CD4-positive, alpha-beta T cell (primary cell): ENCODE measurements at regions not wholly inside any gene's neighbourhood (a gene's known extent, or its start where the extent isn't known, plus 50 kb on each side); places are given as distances from the start of the nearest gene placed in this dataset.

ENCODE experiments used
- ATAC-seq: fragments of 200-7000 bp; cut with Tn5 transposase; one replicate; pipeline ENCODE4 v1.10.0; 2022; ENCODE audit warnings: mild to moderate bottlenecking; ENCODE audit not compliant: poor library complexity
- CTCF ChIA-PET: fragments of 350-600 bp; sonication (Branson Sonifier 250); formaldehyde crosslinking; loops from one replicate; lab custom pipeline; 2021; ENCODE audit warnings: antibody characterized with exemption, inconsistent platforms; lab: Charles Lee
- POLR2A ChIA-PET: fragments of 350-600 bp; sonication (Branson Sonifier 250); formaldehyde crosslinking; loops from one replicate; lab custom pipeline; 2021; ENCODE audit warnings: antibody characterized with exemption, inconsistent platforms; lab: Charles Lee
- DNase-seq, 14 experiments: peaks; one replicate each; pipeline ENCODE4 v3.0.0-alpha.2; 2013 to 2020; ENCODE audit warnings: mixed read lengths in 2 of 14
- H3K27ac ChIP-seq, 2 donors: one replicate each; pipeline versions ENCODE4 v1.5.1 to v1.7.0; 2013; ENCODE audit warnings: low read length in 2 of 2, low read depth in 1 of 2, mild to moderate bottlenecking in 1 of 2
- H3K27me3 ChIP-seq, 2 experiments: 1 replicate in 1 of 2; 2 replicates in 1 of 2; pipeline versions ENCODE4 v1.6.1 to v1.7.0; 2013; ENCODE audit warnings: low read length in 2 of 2, control low read depth in 1 of 2, mild to moderate bottlenecking in 1 of 2, moderate library complexity in 1 of 2; ENCODE audit not compliant: insufficient read depth in 2 of 2, control insufficient read depth in 1 of 2
- H3K36me3 ChIP-seq: one replicate; pipeline ENCODE4 v1.6.1; 2013; ENCODE audit warnings: low read length, control low read depth; ENCODE audit not compliant: insufficient read depth
- H3K4me1 ChIP-seq: one replicate; pipeline ENCODE4 v1.6.1; 2013; ENCODE audit warnings: low read length, control low read depth; ENCODE audit not compliant: insufficient read depth
- H3K4me3 ChIP-seq: one replicate; pipeline ENCODE4 v1.5.1; 2013; ENCODE audit warnings: mild to moderate bottlenecking, low read length, moderate library complexity
- H3K9me3 ChIP-seq, 2 experiments: 1 replicate in 1 of 2; 2 replicates in 1 of 2; pipeline versions ENCODE4 v1.6.1 to v1.7.0; 2013; ENCODE audit warnings: low read length in 2 of 2, mild to moderate bottlenecking in 2 of 2, control low read depth in 1 of 2, moderate library complexity in 1 of 2; ENCODE audit not compliant: control insufficient read depth in 1 of 2, insufficient read depth in 1 of 2
- H3K27ac Mint-ChIP-seq: one replicate; pipeline ENCODE4 v1.8.0; 2020; ENCODE audit warnings: mixed read lengths
- H3K27me3 Mint-ChIP-seq: one replicate; pipeline ENCODE4 v1.8.0; 2021; ENCODE audit warnings: mixed read lengths
- H3K36me3 Mint-ChIP-seq: one replicate; pipeline ENCODE4 v1.8.0; 2021; ENCODE audit warnings: low read depth, mixed read lengths
- H3K4me1 Mint-ChIP-seq: one replicate; pipeline ENCODE4 v1.8.0; 2021; ENCODE audit warnings: low read depth, mixed read lengths
- H3K4me3 Mint-ChIP-seq: one replicate; pipeline ENCODE4 v1.8.0; 2020; ENCODE audit warnings: mild to moderate bottlenecking, mixed read lengths
- H3K9me3 Mint-ChIP-seq: one replicate; pipeline ENCODE4 v1.8.0; 2020; ENCODE audit warnings: mixed read lengths
- intact Hi-C, 2 experiments: fragments of 100-400 bp; cut with DNase I in 1 of 2; cut with micrococcal nuclease in 1 of 2; formaldehyde crosslinking; loops; one replicate each; pipeline versions ENCODE4 v1.15.1 to v1.9.0; 2023 to 2025; cut with DNase I, micrococcal nuclease
- TF ChIP-seq, protein P1 (sequence below): fragments of 200-600 bp; IDR thresholded peaks from one replicate; pipeline ENCODE4 v1.8.0; 2022; ENCODE audit warnings: antibody characterized with exemption, mild to moderate bottlenecking

GRCh38 chr1:105180789-105181188 lies 1431.1 kb downstream of the AMY1C start:
- ATAC-seq: no peak
- TF ChIP-seq, protein P1, sequence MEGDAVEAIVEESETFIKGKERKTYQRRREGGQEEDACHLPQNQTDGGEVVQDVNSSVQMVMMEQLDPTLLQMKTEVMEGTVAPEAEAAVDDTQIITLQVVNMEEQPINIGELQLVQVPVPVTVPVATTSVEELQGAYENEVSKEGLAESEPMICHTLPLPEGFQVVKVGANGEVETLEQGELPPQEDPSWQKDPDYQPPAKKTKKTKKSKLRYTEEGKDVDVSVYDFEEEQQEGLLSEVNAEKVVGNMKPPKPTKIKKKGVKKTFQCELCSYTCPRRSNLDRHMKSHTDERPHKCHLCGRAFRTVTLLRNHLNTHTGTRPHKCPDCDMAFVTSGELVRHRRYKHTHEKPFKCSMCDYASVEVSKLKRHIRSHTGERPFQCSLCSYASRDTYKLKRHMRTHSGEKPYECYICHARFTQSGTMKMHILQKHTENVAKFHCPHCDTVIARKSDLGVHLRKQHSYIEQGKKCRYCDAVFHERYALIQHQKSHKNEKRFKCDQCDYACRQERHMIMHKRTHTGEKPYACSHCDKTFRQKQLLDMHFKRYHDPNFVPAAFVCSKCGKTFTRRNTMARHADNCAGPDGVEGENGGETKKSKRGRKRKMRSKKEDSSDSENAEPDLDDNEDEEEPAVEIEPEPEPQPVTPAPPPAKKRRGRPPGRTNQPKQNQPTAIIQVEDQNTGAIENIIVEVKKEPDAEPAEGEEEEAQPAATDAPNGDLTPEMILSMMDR: no peak
- Mint-ChIP-seq H3K27me3 (no peaks in the 10 kb centered on the region), H3K36me3 (no peaks in the 10 kb centered on the region), H3K4me3 (no peak overlapping the region), H3K9me3 (peaks cover 6% of the 10 kb centered on the region), H3K4me1 (no peaks in the 10 kb centered on the region), H3K27ac (no peak overlapping the region)
- intact Hi-C loops: no loop called here
- Histone ChIP-seq H3K4me3 (no peak overlapping the region), H3K4me1 (no peaks in the 10 kb centered on the region), H3K27ac (no peak overlapping the region), H3K9me3 (peaks cover 0 to 5% of the 10 kb centered on the region in 2 experiments), H3K27me3 (no peaks in the 10 kb centered on the region), H3K36me3 (no peaks in the 10 kb centered on the region)
- DNase-seq: no peak
- ChIA-PET POLR2A (no interaction called here), CTCF (no interaction called here)

DNA sequence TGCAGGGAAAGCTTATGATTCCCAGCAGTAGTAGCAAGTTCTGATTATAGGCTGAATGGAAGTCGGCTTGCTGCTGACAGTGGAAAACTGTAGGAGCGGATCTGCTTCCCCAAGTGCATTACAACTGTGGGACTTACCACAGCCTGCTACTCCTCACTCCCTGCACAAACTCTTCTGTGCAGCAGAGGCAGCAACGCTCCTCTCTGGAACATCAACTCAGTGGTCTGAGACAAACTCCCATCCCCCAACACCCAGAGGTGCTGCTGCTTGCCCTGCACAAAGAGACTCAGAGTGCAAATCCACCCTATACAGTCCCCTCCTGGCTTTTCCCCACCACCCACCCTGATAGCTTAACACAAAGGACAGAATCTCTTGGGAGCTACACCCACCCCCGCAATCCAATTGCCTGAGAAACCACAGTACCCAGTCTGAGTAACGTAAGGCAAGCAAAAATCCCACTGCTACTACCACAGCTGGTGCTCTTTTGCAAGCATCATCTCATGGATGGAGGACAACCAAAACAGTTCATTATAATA lies 1455.2 kb downstream of the AMY1C start:
- Mint-ChIP-seq H3K27ac (no peak overlapping the region), H3K9me3 (peaks cover 13% of the 10 kb centered on the region), H3K36me3 (no peaks in the 10 kb centered on the region), H3K27me3 (no peaks in the 10 kb centered on the region), H3K4me3 (no peak overlapping the region), H3K4me1 (no peaks in the 10 kb centered on the region)
- H3K9me3 ChIP-seq: peaks cover 4 to 17% of the 10 kb centered on the region in 2 experiments
- no peak overlapping the region for H3K4me3 ChIP-seq
- ChIA-PET POLR2A (no interaction called here), CTCF (no interaction called here)
- no peak overlapping the region for H3K27ac ChIP-seq
- H3K27me3 ChIP-seq: no peaks in the 10 kb centered on the region
- no peaks in the 10 kb centered on the region for H3K4me1 ChIP-seq
- DNase-seq: no peak
- H3K36me3 ChIP-seq: no peaks in the 10 kb centered on the region
- intact Hi-C loops: no loop called here
- no peak for ATAC-seq
- TF ChIP-seq, protein P1: no peak

DNA sequence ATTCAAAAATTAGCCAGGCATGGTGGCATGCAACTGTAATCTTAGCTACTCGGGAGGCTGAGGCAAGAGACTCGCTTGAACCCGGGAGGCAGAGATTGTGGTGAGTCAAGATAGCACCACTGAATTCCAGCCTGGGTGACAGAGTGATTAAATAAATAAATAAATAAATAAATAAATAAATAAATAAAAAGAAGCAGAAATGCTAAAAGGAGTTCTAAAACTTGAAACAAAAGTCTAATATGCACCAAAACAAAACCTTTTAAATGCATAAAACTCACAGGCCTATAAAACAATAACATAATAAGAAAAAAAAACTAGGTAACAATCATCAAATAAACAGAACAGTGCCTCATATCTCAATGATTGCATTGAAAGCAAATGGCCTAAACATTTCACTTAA lies 1458.9 kb downstream of the AMY1C start:
- peaks cover 21% of the 10 kb centered on the region for H3K9me3 Mint-ChIP-seq
- no peaks in the 10 kb centered on the region for H3K36me3 Mint-ChIP-seq
- Histone ChIP-seq H3K9me3 (peaks cover 4 to 10% of the 10 kb centered on the region in 2 experiments), H3K27me3 (no peaks in the 10 kb centered on the region), H3K4me1 (no peaks in the 10 kb centered on the region), H3K4me3 (no peak overlapping the region), H3K27ac (no peak overlapping the region), H3K36me3 (no peaks in the 10 kb centered on the region)
- ATAC-seq: no peak
- TF ChIP-seq, protein P1: no peak
- H3K4me1 Mint-ChIP-seq: no peaks in the 10 kb centered on the region
- ChIA-PET CTCF (no interaction called here), POLR2A (no interaction called here)
- no peak for DNase-seq
- H3K27ac Mint-ChIP-seq: no peak overlapping the region
- no peaks in the 10 kb centered on the region for H3K27me3 Mint-ChIP-seq
- no peak overlapping the region for H3K4me3 Mint-ChIP-seq
- intact Hi-C loops: no loop called here
